DND-41 (cell line): ENCODE measurements at regions not wholly inside any gene's neighbourhood (a gene's known extent, or its start where the extent isn't known, plus 50 kb on each side); places are given as distances from the start of the nearest gene placed in this dataset.

ENCODE experiments used
- EZH2 ChIP-seq: IDR thresholded peaks from 3 replicates; pipeline ENCODE4 v1.6.1; 2012; ENCODE audit warnings: borderline replicate concordance, low read depth, mild to moderate bottlenecking, moderate library complexity, low read length, inconsistent platforms; ENCODE audit not compliant: severe bottlenecking
- TF ChIP-seq, protein P1 (sequence below): IDR thresholded peaks from 2 replicates; pipeline ENCODE4 v1.5.1; 2012; ENCODE audit warnings: borderline replicate concordance, low read length, moderate library complexity, mild to moderate bottlenecking; ENCODE audit not compliant: poor library complexity, severe bottlenecking; ENCODE audit errors: extremely low read depth

- TF ChIP-seq, protein P1, sequence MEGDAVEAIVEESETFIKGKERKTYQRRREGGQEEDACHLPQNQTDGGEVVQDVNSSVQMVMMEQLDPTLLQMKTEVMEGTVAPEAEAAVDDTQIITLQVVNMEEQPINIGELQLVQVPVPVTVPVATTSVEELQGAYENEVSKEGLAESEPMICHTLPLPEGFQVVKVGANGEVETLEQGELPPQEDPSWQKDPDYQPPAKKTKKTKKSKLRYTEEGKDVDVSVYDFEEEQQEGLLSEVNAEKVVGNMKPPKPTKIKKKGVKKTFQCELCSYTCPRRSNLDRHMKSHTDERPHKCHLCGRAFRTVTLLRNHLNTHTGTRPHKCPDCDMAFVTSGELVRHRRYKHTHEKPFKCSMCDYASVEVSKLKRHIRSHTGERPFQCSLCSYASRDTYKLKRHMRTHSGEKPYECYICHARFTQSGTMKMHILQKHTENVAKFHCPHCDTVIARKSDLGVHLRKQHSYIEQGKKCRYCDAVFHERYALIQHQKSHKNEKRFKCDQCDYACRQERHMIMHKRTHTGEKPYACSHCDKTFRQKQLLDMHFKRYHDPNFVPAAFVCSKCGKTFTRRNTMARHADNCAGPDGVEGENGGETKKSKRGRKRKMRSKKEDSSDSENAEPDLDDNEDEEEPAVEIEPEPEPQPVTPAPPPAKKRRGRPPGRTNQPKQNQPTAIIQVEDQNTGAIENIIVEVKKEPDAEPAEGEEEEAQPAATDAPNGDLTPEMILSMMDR, result no peak
- TF ChIP-seq EZH2, result no peak
These were observed 102.4 kb upstream of the LIMCH1 start for GRCh38 chr4:41435510-41435909.
